Activated naive CD8-positive, alpha-beta T cell treated with anti-CD3 and anti-CD28 coated beads for 36 hours (primary cell): ENCODE measurements at regions not wholly inside any gene's neighbourhood (a gene's known extent, or its start where the extent isn't known, plus 50 kb on each side); places are given as distances from the start of the nearest gene placed in this dataset.

ENCODE experiments used
- DNase-seq: peaks from one replicate; pipeline ENCODE4 v3.0.0; 2021
- H3K27ac Mint-ChIP-seq: one replicate; pipeline ENCODE4 v1.8.0; 2022; ENCODE audit warnings: mild to moderate bottlenecking, moderate library complexity, mixed read lengths
- H3K27me3 Mint-ChIP-seq: one replicate; pipeline ENCODE4 v1.8.0; 2022; ENCODE audit warnings: mild to moderate bottlenecking, mixed read lengths
- H3K36me3 Mint-ChIP-seq: one replicate; pipeline ENCODE4 v1.8.0; 2021; ENCODE audit warnings: mild to moderate bottlenecking, mixed read lengths
- H3K4me1 Mint-ChIP-seq: one replicate; pipeline ENCODE4 v1.8.0; 2021; ENCODE audit warnings: mixed read lengths
- H3K4me3 Mint-ChIP-seq: one replicate; pipeline ENCODE4 v1.8.0; 2022; ENCODE audit warnings: mild to moderate bottlenecking, moderate library complexity, mixed read lengths
- H3K9me3 Mint-ChIP-seq: one replicate; pipeline ENCODE4 v1.8.0; 2022; ENCODE audit warnings: mixed read lengths

DNA sequence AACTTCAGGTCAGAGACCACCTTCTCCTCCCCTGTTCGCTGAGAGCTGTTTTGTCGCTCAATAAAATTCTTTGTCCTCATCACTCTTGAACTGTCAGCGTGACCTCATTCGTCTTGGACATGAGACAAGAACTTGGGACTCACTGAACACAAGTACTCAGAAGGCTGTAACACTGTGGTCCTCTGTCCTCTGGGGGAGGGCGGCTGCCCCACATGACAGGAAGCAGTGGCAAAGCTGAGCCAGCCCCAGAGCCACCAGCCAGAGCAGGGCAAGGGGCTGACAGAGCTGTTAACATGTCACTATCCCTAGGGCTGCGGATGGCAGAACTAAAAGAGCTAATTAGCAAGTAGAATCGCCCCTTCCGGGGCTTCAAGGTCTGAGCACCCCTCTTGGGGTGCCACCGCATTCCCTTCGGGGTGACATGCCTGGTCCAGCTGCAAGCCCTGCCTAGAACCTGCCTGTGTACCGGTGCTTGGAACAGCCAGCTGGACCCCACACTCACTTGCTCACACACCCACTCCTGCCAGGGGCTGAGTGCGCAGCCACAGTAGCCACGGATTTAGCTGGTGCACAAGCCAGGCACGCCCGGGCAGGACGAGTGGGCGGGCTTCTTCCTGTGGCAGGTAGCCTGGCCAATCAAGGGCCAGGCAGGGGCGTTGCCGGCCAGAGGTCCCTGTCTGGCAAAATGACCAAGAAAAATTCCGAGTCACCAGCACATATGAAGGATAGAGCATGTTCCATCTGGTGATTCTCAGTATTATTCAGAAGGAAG is 648.6 kb upstream of the AGA start:
- no peak for DNase-seq
- no peak overlapping the region for H3K27ac Mint-ChIP-seq
- H3K9me3 Mint-ChIP-seq = peaks cover 1% of the 10 kb centered on the region
- no peaks in the 10 kb centered on the region for H3K4me1 Mint-ChIP-seq
- H3K4me3 Mint-ChIP-seq = no peak overlapping the region
- no peaks in the 10 kb centered on the region for H3K36me3 Mint-ChIP-seq
- H3K27me3 Mint-ChIP-seq = no peaks in the 10 kb centered on the region

- Mint-ChIP-seq H3K9me3 (no peaks in the 10 kb centered on the region), H3K36me3 (no peaks in the 10 kb centered on the region), H3K4me3 (no peak overlapping the region), H3K27me3 (no peaks in the 10 kb centered on the region), H3K4me1 (no peaks in the 10 kb centered on the region), H3K27ac (no peak overlapping the region)
- no peak for DNase-seq
These were observed 659.9 kb upstream of the AGA start for GRCh38 chr4:178102139-178102538.

GRCh38 chr4:178105242-178105641 is 663.0 kb upstream of the AGA start:
- Mint-ChIP-seq H3K27me3 (no peaks in the 10 kb centered on the region), H3K36me3 (no peaks in the 10 kb centered on the region), H3K4me1 (no peaks in the 10 kb centered on the region), H3K4me3 (no peak overlapping the region), H3K27ac (no peak overlapping the region), H3K9me3 (no peaks in the 10 kb centered on the region)
- no peak for DNase-seq

DNA sequence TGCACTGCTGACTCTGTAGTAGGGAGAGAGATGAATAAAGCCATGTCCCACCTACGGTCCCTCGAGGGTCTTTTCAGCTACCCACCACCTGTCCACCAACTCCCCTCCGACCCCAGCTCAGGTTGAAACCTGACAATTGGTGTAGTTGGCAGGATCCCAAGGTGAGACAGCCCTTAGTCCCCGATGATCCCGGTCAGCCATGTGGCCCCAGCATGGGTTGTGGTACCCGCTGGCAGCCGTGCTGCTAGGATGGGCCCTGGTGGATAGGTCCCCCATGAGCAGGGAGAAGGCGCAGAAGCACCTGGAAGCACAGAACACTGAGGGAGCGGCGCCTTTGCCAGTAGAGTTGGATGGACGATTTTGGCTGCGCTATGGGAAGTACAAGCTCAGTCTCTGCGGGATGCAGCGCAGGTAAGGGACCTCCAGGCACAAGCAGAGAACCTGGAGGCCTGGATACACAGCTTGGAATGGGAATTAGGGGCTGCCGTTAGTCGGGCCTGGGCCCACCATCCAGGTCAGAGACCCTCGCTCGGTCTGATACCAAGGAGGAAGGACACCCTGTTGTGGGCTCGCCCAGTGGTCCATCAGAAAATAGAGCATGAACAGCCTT is 694.6 kb upstream of the AGA start:
- H3K9me3 Mint-ChIP-seq = no peaks in the 10 kb centered on the region
- no peaks in the 10 kb centered on the region for H3K27me3 Mint-ChIP-seq
- no peaks in the 10 kb centered on the region for H3K36me3 Mint-ChIP-seq
- no peak overlapping the region for H3K4me3 Mint-ChIP-seq
- H3K27ac Mint-ChIP-seq = no peak overlapping the region
- H3K4me1 Mint-ChIP-seq = no peaks in the 10 kb centered on the region
- DNase-seq = no peak

- H3K27ac Mint-ChIP-seq = no peak overlapping the region
- no peak overlapping the region for H3K4me3 Mint-ChIP-seq
- H3K27me3 Mint-ChIP-seq = no peaks in the 10 kb centered on the region
- no peaks in the 10 kb centered on the region for H3K4me1 Mint-ChIP-seq
- no peaks in the 10 kb centered on the region for H3K36me3 Mint-ChIP-seq
- no peak for DNase-seq
- no peaks in the 10 kb centered on the region for H3K9me3 Mint-ChIP-seq
These were observed 695.7 kb upstream of the AGA start for GRCh38 chr4:178137732-178138471.

DNA sequence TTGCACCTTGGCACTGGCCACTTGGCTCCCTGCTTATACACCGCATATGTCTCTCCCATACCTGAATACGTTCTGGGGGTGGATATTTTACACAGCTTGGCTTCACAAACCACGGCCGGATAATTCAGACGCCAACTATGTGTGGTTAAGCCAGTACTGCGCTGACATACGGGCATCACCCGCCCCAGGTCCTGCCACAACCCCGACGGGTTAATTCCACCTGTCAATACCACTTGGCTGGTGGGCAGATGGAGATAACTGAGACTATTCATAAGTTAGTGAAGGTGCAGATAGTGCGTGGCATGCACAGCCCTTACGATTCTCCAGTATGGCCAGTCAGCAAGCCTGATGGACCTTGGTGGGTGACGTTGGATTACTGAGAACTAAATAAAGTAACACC is 696.3 kb upstream of the AGA start:
- H3K9me3 Mint-ChIP-seq = no peaks in the 10 kb centered on the region
- H3K27me3 Mint-ChIP-seq = no peaks in the 10 kb centered on the region
- H3K27ac Mint-ChIP-seq = no peak overlapping the region
- no peaks in the 10 kb centered on the region for H3K4me1 Mint-ChIP-seq
- DNase-seq = no peak
- H3K36me3 Mint-ChIP-seq = no peaks in the 10 kb centered on the region
- H3K4me3 Mint-ChIP-seq = no peak overlapping the region

DNA sequence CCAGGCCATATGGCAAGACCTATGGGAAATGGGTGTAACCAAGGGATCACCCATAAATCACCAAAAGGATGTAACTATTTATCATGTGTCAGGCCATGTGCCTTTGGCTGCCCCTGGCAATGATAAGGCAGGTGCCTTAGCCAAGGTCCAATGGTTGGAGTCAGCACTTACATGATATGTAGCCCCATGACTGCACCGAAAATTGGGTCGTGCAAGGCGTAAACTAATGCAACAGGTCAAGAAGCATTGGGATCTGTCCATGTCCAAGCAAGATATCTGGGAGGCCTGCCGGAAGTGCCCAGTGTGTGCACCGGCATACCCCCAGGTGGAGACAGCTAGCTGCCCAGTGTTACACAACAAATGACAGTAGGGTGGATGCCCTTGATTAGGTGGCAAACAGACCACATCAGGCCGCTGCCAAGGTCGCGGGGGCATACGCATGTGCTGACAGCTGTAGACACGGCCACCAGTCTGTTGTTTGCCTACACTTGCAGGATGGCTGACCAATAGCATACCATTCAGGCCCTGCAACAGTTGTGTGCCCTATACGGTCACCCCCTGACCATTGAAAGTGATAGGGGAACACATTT is 698.2 kb upstream of the AGA start:
- H3K4me3 Mint-ChIP-seq = no peak overlapping the region
- no peaks in the 10 kb centered on the region for H3K9me3 Mint-ChIP-seq
- H3K36me3 Mint-ChIP-seq = no peaks in the 10 kb centered on the region
- no peak overlapping the region for H3K27ac Mint-ChIP-seq
- DNase-seq = no peak
- no peaks in the 10 kb centered on the region for H3K27me3 Mint-ChIP-seq
- no peaks in the 10 kb centered on the region for H3K4me1 Mint-ChIP-seq

DNA sequence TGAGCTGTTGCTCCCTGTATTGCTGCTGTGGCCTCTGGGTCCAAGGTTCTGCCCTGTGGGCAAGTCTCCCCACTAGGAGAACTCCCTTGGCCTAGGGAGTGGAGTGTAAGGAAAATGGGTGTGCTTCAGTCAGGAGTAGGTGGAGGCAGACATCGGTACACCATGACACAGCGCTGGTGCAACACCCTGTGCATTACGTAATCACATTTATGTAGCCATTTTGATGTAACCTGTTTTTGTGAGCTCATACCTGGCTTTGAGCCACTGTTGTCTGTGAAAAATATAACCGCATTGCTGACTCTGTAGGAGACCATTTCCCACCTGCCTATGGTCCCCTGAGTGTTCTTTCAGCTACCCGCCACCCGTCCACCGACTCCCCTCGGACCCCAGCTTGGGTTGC is 700.5 kb upstream of the AGA start:
- no peak for DNase-seq
- Mint-ChIP-seq H3K4me3 (no peak overlapping the region), H3K27me3 (no peaks in the 10 kb centered on the region), H3K4me1 (no peaks in the 10 kb centered on the region), H3K27ac (no peak overlapping the region), H3K36me3 (no peaks in the 10 kb centered on the region), H3K9me3 (no peaks in the 10 kb centered on the region)

GRCh38 chr4:178148106-178148505 is 705.9 kb upstream of the AGA start:
- Mint-ChIP-seq H3K9me3 (no peaks in the 10 kb centered on the region), H3K4me3 (no peak overlapping the region), H3K36me3 (no peaks in the 10 kb centered on the region), H3K27ac (no peak overlapping the region), H3K27me3 (no peaks in the 10 kb centered on the region), H3K4me1 (no peaks in the 10 kb centered on the region)
- no peak for DNase-seq

GRCh38 chr4:178165251-178165950 is 723.2 kb upstream of the AGA start:
- H3K36me3 Mint-ChIP-seq = no peaks in the 10 kb centered on the region
- H3K4me1 Mint-ChIP-seq = no peaks in the 10 kb centered on the region
- no peak overlapping the region for H3K4me3 Mint-ChIP-seq
- DNase-seq = no peak
- H3K27ac Mint-ChIP-seq = no peak overlapping the region
- H3K27me3 Mint-ChIP-seq = no peaks in the 10 kb centered on the region
- peaks cover 10% of the 10 kb centered on the region for H3K9me3 Mint-ChIP-seq

DNA sequence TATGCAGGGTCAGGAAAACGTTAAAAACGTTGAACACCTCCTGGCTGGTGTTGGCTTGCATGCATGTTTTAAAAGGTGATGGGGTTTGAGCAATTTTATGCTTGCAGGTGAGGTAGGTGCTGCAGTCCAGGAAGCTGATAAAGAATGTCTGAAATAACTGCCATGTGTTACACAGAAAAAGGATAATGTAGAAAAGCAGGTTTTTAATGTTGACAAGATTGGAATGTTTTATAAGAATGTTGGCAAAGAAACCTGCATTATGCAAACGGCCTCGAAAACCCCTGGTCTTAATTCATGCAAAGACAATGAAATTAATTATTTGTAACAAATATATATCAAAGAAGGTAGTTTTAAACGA is 723.7 kb upstream of the AGA start:
- Mint-ChIP-seq H3K36me3 (no peaks in the 10 kb centered on the region), H3K9me3 (peaks cover 10% of the 10 kb centered on the region), H3K27me3 (no peaks in the 10 kb centered on the region), H3K4me3 (no peak overlapping the region), H3K27ac (no peak overlapping the region), H3K4me1 (no peaks in the 10 kb centered on the region)
- DNase-seq = no peak

DNA sequence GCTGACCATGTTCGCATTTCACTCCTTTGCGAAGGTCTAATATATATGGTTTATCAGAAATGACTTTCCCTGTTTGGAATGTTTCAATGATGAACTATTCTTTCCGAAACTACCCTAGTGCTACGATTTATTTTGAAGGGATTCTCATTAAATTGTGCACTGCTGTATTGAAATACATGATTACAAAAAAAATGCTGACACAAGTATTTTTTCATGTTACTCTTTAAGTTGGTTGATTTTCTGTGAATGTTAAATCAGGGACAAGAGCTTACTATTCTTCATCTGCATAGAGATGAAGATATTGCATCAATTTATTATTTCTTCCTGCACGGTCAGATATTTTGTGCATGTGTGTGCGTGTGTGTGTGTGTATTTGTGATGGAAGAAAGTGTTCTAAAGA is 731.5 kb upstream of the AGA start:
- Mint-ChIP-seq H3K4me3 (no peak overlapping the region), H3K36me3 (no peaks in the 10 kb centered on the region), H3K9me3 (peaks cover 6% of the 10 kb centered on the region), H3K27ac (no peak overlapping the region), H3K4me1 (no peaks in the 10 kb centered on the region), H3K27me3 (no peaks in the 10 kb centered on the region)
- DNase-seq = no peak

DNA sequence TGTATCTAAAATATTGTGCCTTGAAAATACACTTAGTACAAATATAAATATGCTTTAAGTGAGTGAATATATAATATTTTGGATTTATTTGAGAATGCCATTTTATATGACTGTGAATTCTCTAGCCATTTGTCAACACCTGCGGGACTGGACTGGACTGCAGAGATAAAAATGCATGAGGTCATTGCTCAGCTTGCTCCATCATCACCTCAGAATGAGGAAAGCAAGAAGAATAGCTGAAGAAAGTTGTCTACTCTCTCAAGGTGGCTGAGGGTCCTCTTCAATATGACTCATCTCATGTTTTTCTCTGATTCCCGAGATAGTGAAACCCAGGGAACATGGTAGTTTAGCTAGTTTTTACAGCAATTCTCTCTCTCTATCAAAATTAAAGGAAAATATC is 732.5 kb upstream of the AGA start:
- Mint-ChIP-seq H3K4me1 (no peaks in the 10 kb centered on the region), H3K27ac (no peak overlapping the region), H3K9me3 (peaks cover 6% of the 10 kb centered on the region), H3K4me3 (no peak overlapping the region), H3K27me3 (no peaks in the 10 kb centered on the region), H3K36me3 (no peaks in the 10 kb centered on the region)
- no peak for DNase-seq

DNA sequence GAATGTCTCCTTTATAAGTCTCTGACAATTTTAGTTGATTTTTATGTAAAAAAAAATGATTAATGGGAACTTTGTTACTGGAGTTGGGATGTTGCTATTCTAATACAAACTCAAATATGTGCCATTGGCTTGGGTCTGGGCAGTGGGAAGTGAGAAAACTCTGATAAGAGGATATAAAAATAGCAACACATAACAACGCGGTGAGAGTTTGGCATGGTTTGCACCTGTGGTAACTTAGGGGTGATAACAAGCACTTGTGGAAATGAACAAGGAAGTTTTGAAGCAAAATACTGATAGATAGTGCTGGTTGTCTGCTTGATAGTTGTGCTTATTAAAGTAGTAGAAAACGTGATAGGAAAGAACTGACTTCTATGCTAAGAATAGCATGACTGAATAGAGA is 743.3 kb upstream of the AGA start:
- no peak for DNase-seq
- no peak overlapping the region for H3K4me3 Mint-ChIP-seq
- H3K27ac Mint-ChIP-seq = no peak overlapping the region
- peaks cover 2% of the 10 kb centered on the region for H3K9me3 Mint-ChIP-seq
- H3K27me3 Mint-ChIP-seq = no peaks in the 10 kb centered on the region
- no peaks in the 10 kb centered on the region for H3K4me1 Mint-ChIP-seq
- H3K36me3 Mint-ChIP-seq = no peaks in the 10 kb centered on the region

DNA sequence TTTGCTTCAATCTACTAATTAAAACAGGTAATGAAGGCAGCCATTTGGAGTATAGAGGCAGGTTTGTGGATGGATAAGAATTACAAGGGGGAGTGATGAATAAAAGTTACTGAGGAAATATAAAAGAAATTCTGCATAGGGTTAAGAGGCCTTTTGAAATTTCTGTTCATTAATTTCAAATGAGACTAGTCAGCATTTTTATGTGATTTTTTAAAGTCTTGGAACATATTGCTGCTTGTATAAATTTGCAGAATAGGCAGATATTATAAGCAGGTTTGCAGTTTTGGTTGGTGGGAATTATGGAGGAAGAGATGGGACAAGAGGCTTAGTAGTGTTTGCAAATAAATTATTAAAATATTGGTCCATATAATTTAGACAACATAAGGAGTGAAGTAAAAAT is 750.4 kb upstream of the AGA start:
- Mint-ChIP-seq H3K36me3 (no peaks in the 10 kb centered on the region), H3K4me3 (no peak overlapping the region), H3K9me3 (peaks cover 2% of the 10 kb centered on the region), H3K27me3 (no peaks in the 10 kb centered on the region), H3K27ac (no peak overlapping the region), H3K4me1 (no peaks in the 10 kb centered on the region)
- no peak for DNase-seq
